Fibroblast of lung (primary cell): ENCODE measurements at regions not wholly inside any gene's neighbourhood (a gene's known extent, or its start where the extent isn't known, plus 50 kb on each side); places are given as distances from the start of the nearest gene placed in this dataset.

ENCODE experiments used
- DNase-seq, 2 donors: peaks; one replicate each; pipeline versions ENCODE4 v3.0.0 to v3.0.0-alpha.2; 2010; ENCODE audit warnings: low read depth in 2 of 2
- H2AFZ ChIP-seq: 2 replicates; pipeline ENCODE4 v1.5.1; 2012; ENCODE audit warnings: low read length, control low read depth, inconsistent platforms
- H3K27ac ChIP-seq: 2 replicates; pipeline ENCODE4 v1.5.1; 2011; ENCODE audit warnings: low read length, control low read depth; ENCODE audit not compliant: insufficient read depth
- H3K27me3 ChIP-seq: 2 replicates; pipeline ENCODE4 v1.5.1; 2011; ENCODE audit warnings: mild to moderate bottlenecking, low read length; ENCODE audit not compliant: control insufficient read depth, insufficient read depth
- H3K36me3 ChIP-seq: 2 replicates; pipeline ENCODE4 v1.5.1; 2011; ENCODE audit warnings: low read length; ENCODE audit not compliant: control insufficient read depth, insufficient read depth
- H3K4me1 ChIP-seq: 2 replicates; pipeline ENCODE4 v1.5.1; 2011; ENCODE audit warnings: low read length; ENCODE audit not compliant: control insufficient read depth, insufficient read depth; ENCODE audit errors: extremely low read depth
- H3K4me2 ChIP-seq: 2 replicates; pipeline ENCODE4 v1.5.1; 2011; ENCODE audit warnings: low read length, control low read depth; ENCODE audit not compliant: insufficient read depth; ENCODE audit errors: extremely low read depth
- H3K4me3 ChIP-seq, 4 experiments: fragments of 200-600 bp in 1 of 4; sonication (generic) in 1 of 4; replicated peaks in 1 of 4; 2 replicates each; pipeline ENCODE4 v1.5.1; 2011 to 2016; ENCODE audit warnings: low read length in 4 of 4, low read depth in 3 of 4, mild to moderate bottlenecking in 3 of 4, control low read depth in 2 of 4, inconsistent platforms in 1 of 4, mixed read lengths in 1 of 4; ENCODE audit not compliant: insufficient read depth in 1 of 4; ENCODE audit errors: control extremely low read depth in 1 of 4
- H3K79me2 ChIP-seq: 2 replicates; pipeline ENCODE4 v1.5.1; 2012; ENCODE audit warnings: mild to moderate bottlenecking, low read length, inconsistent platforms; ENCODE audit not compliant: control insufficient read depth, insufficient read depth
- H3K9ac ChIP-seq: 2 replicates; pipeline ENCODE4 v1.5.1; 2011; ENCODE audit warnings: mild to moderate bottlenecking, low read length, control low read depth; ENCODE audit not compliant: insufficient read depth
- H3K9me3 ChIP-seq: 2 replicates; pipeline ENCODE4 v1.5.1; 2012; ENCODE audit warnings: low read depth, low read length; ENCODE audit not compliant: control insufficient read depth, insufficient read depth
- H4K20me1 ChIP-seq: 2 replicates; pipeline ENCODE4 v1.5.1; 2011; ENCODE audit warnings: low read length; ENCODE audit not compliant: control insufficient read depth, insufficient read depth; ENCODE audit errors: extremely low read depth
- EZH2 ChIP-seq: IDR thresholded peaks from 2 replicates; pipeline ENCODE4 v1.5.1; 2012; ENCODE audit warnings: low read length, control low read depth, mild to moderate bottlenecking; ENCODE audit errors: missing control alignments
- TF ChIP-seq, protein P1 (sequence below), 2 donors: IDR thresholded peaks in 1 of 2; conservative IDR thresholded peaks in 1 of 2; 1 replicate in 1 of 2; 2 replicates in 1 of 2; pipeline ENCODE4 v1.5.1; 2011 to 2012; ENCODE audit warnings: low read length in 2 of 2, control low read depth in 1 of 2, inconsistent platforms in 1 of 2, low read depth in 1 of 2, mild to moderate bottlenecking in 1 of 2

GRCh38 chr5:5069851-5070250 is 70.3 kb upstream of the ADAMTS16 start:
- no peak overlapping the region for H3K9ac ChIP-seq
- H3K4me3 ChIP-seq: no peak overlapping the region
- no peak overlapping the region for H3K4me2 ChIP-seq
- H3K27ac ChIP-seq: no peak overlapping the region
- H3K27me3 ChIP-seq: no peaks in the 10 kb centered on the region
- DNase-seq: no peak
- no peaks in the 10 kb centered on the region for H3K79me2 ChIP-seq
- no peak overlapping the region for H2AFZ ChIP-seq
- TF ChIP-seq, protein P1, sequence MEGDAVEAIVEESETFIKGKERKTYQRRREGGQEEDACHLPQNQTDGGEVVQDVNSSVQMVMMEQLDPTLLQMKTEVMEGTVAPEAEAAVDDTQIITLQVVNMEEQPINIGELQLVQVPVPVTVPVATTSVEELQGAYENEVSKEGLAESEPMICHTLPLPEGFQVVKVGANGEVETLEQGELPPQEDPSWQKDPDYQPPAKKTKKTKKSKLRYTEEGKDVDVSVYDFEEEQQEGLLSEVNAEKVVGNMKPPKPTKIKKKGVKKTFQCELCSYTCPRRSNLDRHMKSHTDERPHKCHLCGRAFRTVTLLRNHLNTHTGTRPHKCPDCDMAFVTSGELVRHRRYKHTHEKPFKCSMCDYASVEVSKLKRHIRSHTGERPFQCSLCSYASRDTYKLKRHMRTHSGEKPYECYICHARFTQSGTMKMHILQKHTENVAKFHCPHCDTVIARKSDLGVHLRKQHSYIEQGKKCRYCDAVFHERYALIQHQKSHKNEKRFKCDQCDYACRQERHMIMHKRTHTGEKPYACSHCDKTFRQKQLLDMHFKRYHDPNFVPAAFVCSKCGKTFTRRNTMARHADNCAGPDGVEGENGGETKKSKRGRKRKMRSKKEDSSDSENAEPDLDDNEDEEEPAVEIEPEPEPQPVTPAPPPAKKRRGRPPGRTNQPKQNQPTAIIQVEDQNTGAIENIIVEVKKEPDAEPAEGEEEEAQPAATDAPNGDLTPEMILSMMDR (conservative IDR thresholded peaks at IDR 0.05 in 1 of 2, IDR thresholded peaks at IDR 0.05 in 1 of 2; ENCODE audit: low read depth in 1 of 2, low read length in 2 of 2): no peak
- no peak for TF ChIP-seq EZH2
- H3K4me1 ChIP-seq: no peaks in the 10 kb centered on the region
- no peaks in the 10 kb centered on the region for H3K9me3 ChIP-seq
- no peaks in the 10 kb centered on the region for H4K20me1 ChIP-seq
- no peaks in the 10 kb centered on the region for H3K36me3 ChIP-seq

DNA sequence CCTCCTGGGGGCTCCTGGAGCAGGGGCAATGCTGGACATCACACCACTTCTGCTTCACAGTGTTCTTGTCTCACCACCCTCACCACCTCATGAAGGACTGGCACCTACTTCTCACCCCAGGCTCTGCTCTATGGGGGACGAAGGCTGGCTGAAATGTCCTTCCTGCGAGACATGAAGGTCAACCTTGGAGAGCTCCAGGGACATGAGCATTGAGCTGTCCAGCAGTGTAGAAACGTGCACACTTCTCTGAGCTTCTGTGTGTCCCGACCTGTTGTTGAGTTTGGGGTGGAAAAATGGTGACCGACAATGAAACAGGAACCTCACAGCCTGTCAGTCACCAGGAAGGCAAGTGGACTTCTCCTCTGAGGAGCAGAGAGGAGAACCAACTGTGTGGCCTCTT is 68.6 kb upstream of the ADAMTS16 start:
- no peaks in the 10 kb centered on the region for H3K79me2 ChIP-seq
- H2AFZ ChIP-seq: no peak overlapping the region
- no peak overlapping the region for H3K27ac ChIP-seq
- DNase-seq: no peak
- no peak overlapping the region for H3K4me2 ChIP-seq
- H3K4me3 ChIP-seq: no peak overlapping the region
- TF ChIP-seq, protein P1 (conservative IDR thresholded peaks at IDR 0.05 in 1 of 2, IDR thresholded peaks at IDR 0.05 in 1 of 2; ENCODE audit: low read depth in 1 of 2, low read length in 2 of 2): no peak
- no peak for TF ChIP-seq EZH2
- H3K9me3 ChIP-seq: no peaks in the 10 kb centered on the region
- H4K20me1 ChIP-seq: no peaks in the 10 kb centered on the region
- H3K36me3 ChIP-seq: no peaks in the 10 kb centered on the region
- no peak overlapping the region for H3K9ac ChIP-seq
- no peaks in the 10 kb centered on the region for H3K4me1 ChIP-seq
- no peaks in the 10 kb centered on the region for H3K27me3 ChIP-seq

DNA sequence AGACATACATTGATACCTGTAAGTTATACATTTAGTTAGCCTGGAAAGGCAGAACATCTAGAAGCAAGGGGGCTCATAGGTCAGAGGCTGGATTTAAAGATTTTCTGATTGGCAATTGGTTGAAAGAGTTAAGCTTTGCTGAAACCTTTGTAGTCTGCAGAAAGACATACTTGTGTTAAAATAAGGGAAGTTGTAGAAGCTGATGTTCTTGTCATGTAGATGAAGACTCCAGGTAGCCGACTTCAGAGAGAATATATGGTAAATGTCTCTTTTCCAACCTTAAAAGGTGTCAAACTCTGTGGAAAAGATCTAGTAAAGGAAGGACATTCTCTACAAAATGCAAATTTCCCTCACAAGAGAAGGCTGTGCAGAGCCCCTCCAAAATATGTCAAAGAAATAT is 62.9 kb upstream of the ADAMTS16 start:
- no peaks in the 10 kb centered on the region for H3K9me3 ChIP-seq
- no peaks in the 10 kb centered on the region for H4K20me1 ChIP-seq
- no peak for DNase-seq
- no peaks in the 10 kb centered on the region for H3K4me1 ChIP-seq
- H3K79me2 ChIP-seq: no peaks in the 10 kb centered on the region
- H3K9ac ChIP-seq: no peak overlapping the region
- H3K27ac ChIP-seq: no peak overlapping the region
- H3K36me3 ChIP-seq: no peaks in the 10 kb centered on the region
- no peak overlapping the region for H2AFZ ChIP-seq
- no peak overlapping the region for H3K4me3 ChIP-seq
- H3K27me3 ChIP-seq: no peaks in the 10 kb centered on the region
- TF ChIP-seq, protein P1 (conservative IDR thresholded peaks at IDR 0.05 in 1 of 2, IDR thresholded peaks at IDR 0.05 in 1 of 2; ENCODE audit: low read depth in 1 of 2, low read length in 2 of 2): no peak
- TF ChIP-seq EZH2: no peak
- no peak overlapping the region for H3K4me2 ChIP-seq
